ENCODE measurements at regions not wholly inside any gene's neighbourhood (a gene's known extent, or its start where the extent isn't known, plus 50 kb on each side); places are given as distances from the start of the nearest gene placed in this dataset.

DNA sequence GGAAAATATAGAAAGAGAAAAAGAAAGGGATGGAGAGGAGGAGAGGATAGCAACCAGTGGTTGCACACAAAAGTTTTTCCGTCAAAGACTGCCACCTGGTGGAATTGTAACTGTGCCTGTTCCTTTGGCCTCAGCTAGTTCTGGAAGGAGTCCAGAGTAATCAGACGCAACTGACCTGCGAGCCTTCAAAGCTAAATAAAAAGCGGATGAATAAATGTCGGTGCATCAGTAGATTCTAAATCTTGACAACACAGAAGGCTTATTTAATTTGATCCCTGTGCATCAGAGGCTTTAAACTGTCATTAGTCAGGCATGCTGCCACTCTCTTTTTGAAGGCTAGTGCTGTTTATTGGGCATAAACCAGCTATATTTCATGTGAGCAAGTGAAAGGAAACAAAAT, 132.9 kb upstream of the ACO1 start:
- TF ChIP-seq, protein P1, sequence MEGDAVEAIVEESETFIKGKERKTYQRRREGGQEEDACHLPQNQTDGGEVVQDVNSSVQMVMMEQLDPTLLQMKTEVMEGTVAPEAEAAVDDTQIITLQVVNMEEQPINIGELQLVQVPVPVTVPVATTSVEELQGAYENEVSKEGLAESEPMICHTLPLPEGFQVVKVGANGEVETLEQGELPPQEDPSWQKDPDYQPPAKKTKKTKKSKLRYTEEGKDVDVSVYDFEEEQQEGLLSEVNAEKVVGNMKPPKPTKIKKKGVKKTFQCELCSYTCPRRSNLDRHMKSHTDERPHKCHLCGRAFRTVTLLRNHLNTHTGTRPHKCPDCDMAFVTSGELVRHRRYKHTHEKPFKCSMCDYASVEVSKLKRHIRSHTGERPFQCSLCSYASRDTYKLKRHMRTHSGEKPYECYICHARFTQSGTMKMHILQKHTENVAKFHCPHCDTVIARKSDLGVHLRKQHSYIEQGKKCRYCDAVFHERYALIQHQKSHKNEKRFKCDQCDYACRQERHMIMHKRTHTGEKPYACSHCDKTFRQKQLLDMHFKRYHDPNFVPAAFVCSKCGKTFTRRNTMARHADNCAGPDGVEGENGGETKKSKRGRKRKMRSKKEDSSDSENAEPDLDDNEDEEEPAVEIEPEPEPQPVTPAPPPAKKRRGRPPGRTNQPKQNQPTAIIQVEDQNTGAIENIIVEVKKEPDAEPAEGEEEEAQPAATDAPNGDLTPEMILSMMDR (IDR thresholded peaks at IDR 0.05; ENCODE audit: low read depth, low read length) = peak; percentile 92
- TF ChIP-seq EZH2phosphoT487 (IDR thresholded peaks at IDR 0.05; ENCODE audit: low read depth) = no peak
